ENCODE measurements at regions not wholly inside any gene's neighbourhood (a gene's known extent, or its start where the extent isn't known, plus 50 kb on each side); places are given as distances from the start of the nearest gene placed in this dataset.
"Not testable (repeated sequence)": the region's sequence is repeated elsewhere in the genome, so short reads cannot be mapped to it uniquely, and the experiment has no call there.

DNA sequence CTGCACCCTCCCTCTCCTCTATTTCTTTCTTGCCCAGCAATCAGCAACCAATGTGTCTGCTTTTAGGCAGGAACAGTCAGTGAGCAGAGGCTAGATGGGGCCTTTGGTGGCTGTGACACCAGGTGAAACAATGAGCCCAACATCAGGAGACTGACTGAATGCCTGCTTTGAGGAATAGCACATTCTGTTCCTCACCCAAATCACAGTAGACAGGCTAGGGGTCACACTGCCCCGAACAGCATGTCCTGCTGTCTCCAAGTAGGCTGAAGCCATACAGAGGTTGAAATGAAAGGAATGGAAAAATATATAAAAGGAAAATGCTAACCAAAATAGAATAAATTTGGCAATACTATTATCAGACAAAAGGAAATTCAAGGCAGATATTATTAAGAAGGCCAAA lies 122.5 kb upstream of the GDNF start:
- ATAC-seq (no peak), DNase-seq (no peak)
- H3K36me3 Mint-ChIP-seq (ENCODE audit: low read depth): no peaks in the 10 kb centered on the region
- no peaks in the 10 kb centered on the region for H3K4me1 Mint-ChIP-seq
- no peak overlapping the region for H3K4me3 Mint-ChIP-seq
- H3K27me3 Mint-ChIP-seq: peaks cover 1% of the 10 kb centered on the region
- no peak overlapping the region for H3K27ac Mint-ChIP-seq
- H3K9me3 Mint-ChIP-seq: peaks cover 21% of the 10 kb centered on the region

DNA sequence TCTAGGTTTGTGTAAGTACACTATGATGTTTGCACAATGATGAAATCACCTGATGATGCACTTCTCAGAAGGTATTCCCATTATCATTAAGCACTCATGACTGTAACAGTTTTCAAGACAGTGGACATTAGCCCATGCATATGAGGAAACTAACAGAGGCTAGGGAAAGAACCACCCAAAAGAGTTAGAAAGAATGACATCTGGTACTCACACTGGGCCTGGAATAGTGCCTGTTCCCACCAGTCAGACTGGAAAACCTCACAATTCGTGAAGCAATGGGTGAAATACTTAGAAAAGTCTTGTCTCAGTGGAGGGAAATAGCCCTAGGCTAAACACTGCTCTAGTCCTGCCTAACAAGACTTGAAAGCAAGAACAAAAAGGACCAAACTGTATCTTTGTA lies 117.4 kb upstream of the GDNF start:
- Mint-ChIP-seq H3K4me3 (no peak overlapping the region), H3K27me3 (no peaks in the 10 kb centered on the region), H3K9me3 (peaks cover 21% of the 10 kb centered on the region), H3K27ac (no peak overlapping the region), H3K36me3 (ENCODE audit: low read depth) (no peaks in the 10 kb centered on the region), H3K4me1 (no peaks in the 10 kb centered on the region)
- DNase-seq (no peak), ATAC-seq (no peak)

DNA sequence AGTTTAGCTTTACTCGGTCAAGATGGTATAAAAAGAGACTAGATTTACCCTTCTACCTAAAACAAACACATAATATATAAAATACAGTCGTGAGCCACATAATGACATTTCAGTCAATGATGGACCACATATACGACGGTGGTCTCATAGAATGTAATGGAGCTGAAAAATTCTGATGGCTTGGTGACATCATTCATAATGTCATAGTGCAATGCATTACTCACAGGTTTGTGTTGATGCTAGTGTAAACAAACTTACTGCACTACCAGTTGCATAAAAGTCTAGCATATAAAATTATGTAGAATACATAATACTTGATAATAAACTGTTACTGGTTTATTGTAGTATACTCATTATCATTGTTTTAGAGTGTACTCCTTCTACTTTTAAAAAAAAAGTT lies 115.9 kb upstream of the GDNF start:
- Mint-ChIP-seq H3K4me1 (no peaks in the 10 kb centered on the region), H3K36me3 (ENCODE audit: low read depth) (no peaks in the 10 kb centered on the region), H3K9me3 (peaks cover 21% of the 10 kb centered on the region), H3K4me3 (no peak overlapping the region), H3K27me3 (no peaks in the 10 kb centered on the region), H3K27ac (no peak overlapping the region)
- no peak for DNase-seq
- ATAC-seq: no peak

DNA sequence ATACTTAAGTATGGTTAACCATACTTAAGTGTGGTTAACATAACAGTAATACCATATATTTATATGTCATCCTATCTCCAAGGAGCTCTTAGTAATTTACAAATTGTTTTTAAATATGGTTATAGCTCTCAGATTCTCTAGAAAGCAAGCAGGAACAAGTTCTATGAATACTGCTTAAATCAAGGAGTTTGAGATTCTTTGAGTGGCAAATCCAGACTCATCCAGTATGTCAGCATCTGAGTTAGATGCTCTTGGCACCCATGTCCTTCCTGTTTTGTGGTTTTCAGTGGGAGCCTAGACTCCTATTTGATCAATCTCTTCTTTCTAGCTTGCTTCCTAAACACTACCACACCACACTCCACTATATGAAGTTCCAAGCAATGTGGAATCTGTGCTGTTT lies 114.7 kb upstream of the GDNF start:
- ATAC-seq (no peak), DNase-seq (no peak)
- H3K27me3 Mint-ChIP-seq: no peaks in the 10 kb centered on the region
- H3K27ac Mint-ChIP-seq: no peak overlapping the region
- H3K4me1 Mint-ChIP-seq: no peaks in the 10 kb centered on the region
- peaks cover 18% of the 10 kb centered on the region for H3K9me3 Mint-ChIP-seq
- H3K36me3 Mint-ChIP-seq (ENCODE audit: low read depth): no peaks in the 10 kb centered on the region
- no peak overlapping the region for H3K4me3 Mint-ChIP-seq

DNA sequence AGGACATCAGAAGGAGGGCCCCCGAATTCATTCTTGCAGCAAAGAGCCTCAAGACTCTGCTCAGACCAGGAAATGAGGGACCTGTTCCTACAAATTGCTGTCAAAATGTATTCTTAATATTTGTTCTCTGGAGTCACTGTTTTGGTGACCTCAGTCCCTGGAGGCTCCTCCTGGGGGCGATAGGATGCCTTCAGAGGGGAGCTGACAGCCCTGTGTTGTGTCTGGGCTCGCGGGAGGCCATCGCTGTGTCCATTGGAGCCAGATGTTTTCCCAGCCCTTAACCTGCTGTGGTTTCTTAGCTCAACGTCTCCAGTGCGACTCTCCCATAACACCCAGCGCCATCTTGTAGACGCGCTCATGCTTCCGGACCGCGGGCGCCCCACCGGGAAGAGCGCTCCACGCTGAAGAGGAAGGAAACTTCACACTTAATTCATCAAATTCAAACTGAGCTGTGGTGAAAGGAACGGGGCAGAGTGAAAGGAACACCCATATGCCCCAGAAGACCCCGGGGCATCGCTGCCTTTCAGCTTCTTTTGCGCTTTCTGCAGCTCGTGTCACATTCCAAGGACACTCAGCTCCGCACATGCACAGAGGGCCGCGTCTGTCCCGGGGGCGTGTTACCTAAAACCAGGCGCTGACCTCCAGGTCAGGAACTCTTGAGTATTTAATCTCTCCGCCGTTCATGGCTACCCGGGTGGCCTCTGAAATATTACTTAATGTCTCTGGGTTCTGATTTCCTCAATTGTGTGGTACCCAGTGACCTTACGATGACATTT lies 112.3 kb upstream of the GDNF start:
- no peaks in the 10 kb centered on the region for H3K9me3 Mint-ChIP-seq
- no peaks in the 10 kb centered on the region for H3K36me3 Mint-ChIP-seq (ENCODE audit: low read depth)
- no peak overlapping the region for H3K27ac Mint-ChIP-seq
- no peak overlapping the region for H3K4me3 Mint-ChIP-seq
- DNase-seq: no peak
- no peak for ATAC-seq
- no peaks in the 10 kb centered on the region for H3K4me1 Mint-ChIP-seq
- H3K27me3 Mint-ChIP-seq: peaks cover 3% of the 10 kb centered on the region

DNA sequence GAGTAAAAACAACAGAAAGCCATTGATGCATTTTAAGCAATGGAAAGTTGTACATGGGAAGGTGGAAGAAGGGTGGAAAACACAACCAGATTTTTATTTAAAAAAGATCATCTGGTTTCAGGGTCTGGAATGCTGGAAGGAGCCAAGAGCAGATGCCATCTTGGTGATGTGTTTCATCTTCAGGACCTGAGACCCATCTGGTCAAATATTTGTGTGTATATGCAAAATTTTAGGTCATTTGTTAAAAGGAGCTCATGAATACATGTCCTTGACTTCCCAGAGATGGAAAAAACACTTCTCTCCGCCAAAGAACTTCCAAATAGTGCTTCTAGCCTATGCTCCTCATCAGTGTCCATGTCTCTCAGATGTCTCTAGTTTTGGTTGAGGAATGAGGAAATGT lies 110.6 kb upstream of the GDNF start:
- H3K4me1 Mint-ChIP-seq: no peaks in the 10 kb centered on the region

DNA sequence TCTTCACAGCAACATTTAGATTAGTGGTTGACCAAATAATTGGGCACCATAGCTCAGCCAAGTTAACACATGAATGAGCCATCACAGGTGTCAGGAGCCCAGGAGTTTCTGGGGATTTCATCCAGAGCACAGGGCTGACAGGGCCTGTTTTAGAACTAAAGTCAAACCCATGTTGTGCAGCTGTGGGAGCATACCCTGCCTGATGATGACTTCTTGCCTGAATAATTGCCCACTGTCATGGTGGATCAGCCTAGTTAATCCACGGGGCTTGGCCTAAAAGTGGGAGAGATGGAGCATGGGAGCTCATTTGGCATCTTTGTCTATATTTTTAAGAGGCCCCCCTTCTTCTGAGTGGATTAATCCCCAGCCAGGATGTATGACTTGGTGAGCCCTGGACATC lies 105.6 kb upstream of the GDNF start:
- Mint-ChIP-seq H3K4me1 (no peaks in the 10 kb centered on the region), H3K4me3 (no peak overlapping the region), H3K27ac (no peak overlapping the region), H3K9me3 (peaks cover 4% of the 10 kb centered on the region), H3K27me3 (peaks cover 3% of the 10 kb centered on the region), H3K36me3 (ENCODE audit: low read depth) (no peaks in the 10 kb centered on the region)
- DNase-seq (no peak), ATAC-seq (no peak)

More for the DNA sequence above, 110.6 kb upstream of the GDNF start:
- H3K36me3 Mint-ChIP-seq (ENCODE audit: low read depth): no peaks in the 10 kb centered on the region
- H3K9me3 Mint-ChIP-seq: no peaks in the 10 kb centered on the region
- H3K27ac Mint-ChIP-seq: no peak overlapping the region
- DNase-seq (no peak), ATAC-seq (no peak)
- peaks cover 3% of the 10 kb centered on the region for H3K27me3 Mint-ChIP-seq
- H3K4me3 Mint-ChIP-seq: no peak overlapping the region

DNA sequence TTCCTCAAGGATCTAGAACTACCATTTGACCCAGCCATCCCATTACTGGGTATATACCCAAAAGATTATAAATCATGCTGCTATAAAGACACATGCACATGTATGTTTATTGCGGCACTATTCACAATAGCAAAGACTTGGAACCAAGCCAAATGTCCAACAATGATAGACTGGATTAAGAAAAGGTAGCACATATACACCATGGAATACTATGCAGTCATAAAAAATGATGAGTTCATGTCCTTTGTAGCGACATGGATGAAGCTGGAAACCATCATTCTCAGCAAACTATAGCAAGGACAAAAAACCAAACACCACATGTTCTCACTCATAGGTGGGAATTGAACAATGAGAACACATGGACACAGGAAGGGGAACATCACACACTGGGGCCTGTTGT lies 103.3 kb upstream of the GDNF start:
- H3K27me3 Mint-ChIP-seq, H3K4me1 Mint-ChIP-seq, ATAC-seq: not testable (repeated sequence)

DNA sequence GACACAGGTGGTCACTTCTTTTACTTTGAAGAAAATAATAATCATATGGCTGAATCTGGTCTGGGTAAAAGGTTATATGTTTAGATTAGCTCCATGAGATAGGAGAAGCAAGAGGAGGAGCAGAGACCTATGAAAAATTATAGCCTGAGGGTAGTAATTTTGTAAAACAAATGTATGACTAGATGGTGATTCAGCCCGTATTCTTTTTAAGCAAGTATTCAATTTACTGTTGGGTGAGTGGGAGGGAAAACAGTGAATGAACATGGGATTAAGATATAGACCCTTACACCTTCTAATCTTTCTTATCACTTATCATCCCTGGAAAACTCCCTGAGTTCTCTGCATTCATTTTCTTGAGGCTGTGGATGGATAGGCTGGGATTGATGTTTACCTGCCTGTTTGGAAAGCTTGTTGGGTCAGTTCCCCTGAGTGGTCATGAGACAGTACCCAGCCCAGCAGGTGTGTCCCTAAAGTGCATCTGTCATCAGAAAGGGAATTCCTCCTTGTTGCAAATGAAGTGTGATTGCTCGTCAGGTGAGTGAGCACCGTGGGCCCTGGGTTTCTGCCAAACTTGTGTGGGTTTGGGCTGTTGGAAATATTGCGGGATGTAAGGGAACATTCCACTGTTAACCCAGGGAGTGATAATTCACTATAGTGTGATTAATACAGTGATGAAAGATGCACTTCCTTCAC lies 101.2 kb upstream of the GDNF start:
- Mint-ChIP-seq H3K4me3 (no peak overlapping the region), H3K4me1 (no peaks in the 10 kb centered on the region), H3K9me3 (peaks cover 4% of the 10 kb centered on the region), H3K27ac (no peak overlapping the region), H3K36me3 (ENCODE audit: low read depth) (no peaks in the 10 kb centered on the region), H3K27me3 (no peaks in the 10 kb centered on the region)
- no peak for DNase-seq
- ATAC-seq: no peak

More for the DNA sequence above, 103.3 kb upstream of the GDNF start:
- H3K9me3 Mint-ChIP-seq; H3K27ac Mint-ChIP-seq; DNase-seq; H3K4me3 Mint-ChIP-seq; H3K36me3 Mint-ChIP-seq (ENCODE audit: low read depth): not testable (repeated sequence)

DNA sequence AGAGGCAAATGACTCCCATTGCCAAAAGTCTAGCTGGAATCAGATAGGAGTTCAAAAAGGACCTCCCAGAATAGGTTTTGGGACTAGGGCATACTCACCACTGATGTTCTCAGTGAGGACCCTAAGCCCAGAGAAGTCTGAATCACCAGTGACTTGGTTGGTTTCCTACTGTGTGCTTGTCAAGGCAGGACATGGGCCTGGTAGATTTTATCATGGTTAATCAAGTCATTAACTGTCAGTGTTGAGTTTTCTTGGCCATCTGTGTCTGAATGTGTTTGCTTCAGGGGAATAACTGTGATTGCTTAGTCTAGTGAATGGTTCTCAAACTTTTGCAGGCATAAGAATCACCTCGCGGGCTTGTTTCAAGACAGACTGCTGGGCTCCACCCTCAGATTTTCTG lies 99.0 kb upstream of the GDNF start:
- no peaks in the 10 kb centered on the region for H3K36me3 Mint-ChIP-seq (ENCODE audit: low read depth)
- H3K27me3 Mint-ChIP-seq: no peaks in the 10 kb centered on the region
- H3K27ac Mint-ChIP-seq: no peak overlapping the region
- ATAC-seq (no peak), DNase-seq (no peak)
- peaks cover 3% of the 10 kb centered on the region for H3K9me3 Mint-ChIP-seq
- H3K4me1 Mint-ChIP-seq: no peaks in the 10 kb centered on the region
- H3K4me3 Mint-ChIP-seq: no peak overlapping the region

DNA sequence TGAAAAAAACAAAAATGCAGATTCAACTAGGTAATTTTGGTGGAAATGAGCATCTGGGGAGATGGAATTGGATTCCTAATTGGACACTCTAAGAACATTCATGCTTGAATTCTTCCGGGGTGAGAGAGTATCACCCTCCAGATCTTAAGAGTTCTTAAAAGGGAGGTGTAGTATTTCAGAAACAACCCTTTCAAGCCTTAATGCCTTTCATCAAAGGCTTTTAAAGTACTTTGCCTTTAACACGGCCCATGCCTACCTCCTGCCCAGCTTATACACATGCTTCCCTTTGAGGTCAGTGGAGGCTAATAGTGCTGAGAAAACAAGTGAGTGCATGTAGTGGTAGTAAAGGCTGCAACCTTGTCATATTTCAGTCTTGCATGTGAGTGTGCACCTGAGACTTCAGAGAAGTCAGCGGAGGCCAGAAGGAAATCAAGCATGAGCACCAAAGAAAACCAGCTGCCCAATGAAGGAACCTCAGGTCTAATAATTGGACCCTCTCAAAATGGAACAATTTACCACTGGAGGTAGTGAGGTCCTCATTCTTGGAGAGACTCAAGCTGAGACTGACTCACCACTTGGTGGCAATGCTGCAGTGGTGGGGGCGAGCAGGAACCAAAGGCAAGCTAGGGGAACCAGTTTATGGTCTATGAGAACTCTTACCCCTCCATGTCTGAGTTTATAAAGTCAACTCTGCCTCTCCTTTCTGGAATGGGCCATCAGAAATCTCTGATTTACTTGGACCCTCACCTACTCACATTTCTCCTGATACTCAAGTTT lies 98.4 kb upstream of the GDNF start:
- no peak for ATAC-seq
- Mint-ChIP-seq H3K4me1 (no peaks in the 10 kb centered on the region), H3K27me3 (peaks cover under 1% of the 10 kb centered on the region), H3K4me3 (no peak overlapping the region), H3K9me3 (no peaks in the 10 kb centered on the region), H3K36me3 (ENCODE audit: low read depth) (no peaks in the 10 kb centered on the region), H3K27ac (no peak overlapping the region)
- DNase-seq: no peak

DNA sequence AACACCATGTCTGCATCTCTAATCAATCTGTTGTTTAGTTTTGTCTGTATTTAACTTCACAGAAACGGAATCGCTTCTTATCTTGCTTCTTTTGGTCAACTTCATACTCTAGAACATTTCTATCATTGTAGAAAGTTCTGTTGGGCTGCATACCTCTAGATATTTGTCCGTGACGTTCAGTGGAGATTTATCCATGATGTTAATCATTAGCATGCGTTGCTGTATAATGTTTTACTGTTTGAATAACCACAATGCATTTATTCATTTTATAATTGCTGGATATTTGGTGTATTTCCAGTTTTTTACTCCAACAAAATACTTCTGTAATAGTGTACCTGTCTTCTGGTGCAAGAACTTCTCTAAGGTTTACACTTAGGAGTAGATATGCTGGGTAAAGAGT lies 96.2 kb upstream of the GDNF start:
- DNase-seq (no peak), ATAC-seq (no peak)

DNA sequence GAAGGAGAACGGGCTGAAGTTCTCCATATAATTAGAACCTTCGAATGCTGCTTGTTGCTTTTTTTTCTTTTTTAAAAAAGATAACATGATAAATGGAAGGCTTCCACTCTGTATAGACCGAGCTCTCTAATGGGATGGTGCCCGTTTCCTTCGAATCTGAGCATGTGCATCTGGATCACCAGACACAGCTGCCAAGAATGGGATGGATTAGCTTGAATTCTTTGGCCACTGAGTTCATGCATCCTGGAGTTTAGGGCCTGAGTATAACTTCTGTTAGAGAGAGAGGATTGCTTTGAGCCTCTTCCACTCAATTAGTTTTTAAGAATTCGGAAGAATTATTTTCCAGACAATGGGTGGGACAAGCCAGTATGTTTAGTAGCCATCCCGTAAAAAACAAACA lies 93.7 kb upstream of the GDNF start:
- Mint-ChIP-seq H3K27ac (no peak overlapping the region), H3K4me3 (no peak overlapping the region), H3K4me1 (no peaks in the 10 kb centered on the region), H3K9me3 (no peaks in the 10 kb centered on the region), H3K27me3 (peaks cover 5% of the 10 kb centered on the region), H3K36me3 (ENCODE audit: low read depth) (no peaks in the 10 kb centered on the region)
- no peak for DNase-seq
- ATAC-seq: no peak

More for the DNA sequence above, 96.2 kb upstream of the GDNF start:
- H3K36me3 Mint-ChIP-seq (ENCODE audit: low read depth): no peaks in the 10 kb centered on the region
- H3K4me1 Mint-ChIP-seq: no peaks in the 10 kb centered on the region
- no peak overlapping the region for H3K27ac Mint-ChIP-seq
- H3K9me3 Mint-ChIP-seq: no peaks in the 10 kb centered on the region
- H3K4me3 Mint-ChIP-seq: no peak overlapping the region
- peaks cover 5% of the 10 kb centered on the region for H3K27me3 Mint-ChIP-seq

DNA sequence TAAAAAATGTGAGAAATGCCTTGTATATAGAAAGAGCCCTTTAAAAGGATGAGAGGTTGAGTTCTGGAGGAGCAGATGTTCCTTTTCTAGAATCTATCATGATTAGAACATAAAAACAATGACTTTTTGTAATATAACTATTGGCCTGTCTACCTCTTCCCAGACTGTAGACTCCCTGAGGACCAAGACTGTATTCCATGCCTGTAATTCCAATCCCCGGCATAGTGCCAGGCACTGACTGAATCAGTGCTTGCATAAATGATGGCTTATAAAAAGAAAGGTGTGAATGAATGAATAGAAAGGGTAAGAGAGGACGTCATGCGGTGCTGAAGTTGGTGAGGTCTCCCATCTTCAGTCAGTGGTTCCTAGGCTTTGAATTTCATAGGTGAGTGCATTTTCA lies 92.6 kb upstream of the GDNF start:
- no peak overlapping the region for H3K27ac Mint-ChIP-seq
- H3K27me3 Mint-ChIP-seq: peaks cover 7% of the 10 kb centered on the region
- no peak overlapping the region for H3K4me3 Mint-ChIP-seq
- H3K4me1 Mint-ChIP-seq: no peaks in the 10 kb centered on the region
- DNase-seq: no peak
- H3K9me3 Mint-ChIP-seq: no peaks in the 10 kb centered on the region
- ATAC-seq: no peak
- no peaks in the 10 kb centered on the region for H3K36me3 Mint-ChIP-seq (ENCODE audit: low read depth)

DNA sequence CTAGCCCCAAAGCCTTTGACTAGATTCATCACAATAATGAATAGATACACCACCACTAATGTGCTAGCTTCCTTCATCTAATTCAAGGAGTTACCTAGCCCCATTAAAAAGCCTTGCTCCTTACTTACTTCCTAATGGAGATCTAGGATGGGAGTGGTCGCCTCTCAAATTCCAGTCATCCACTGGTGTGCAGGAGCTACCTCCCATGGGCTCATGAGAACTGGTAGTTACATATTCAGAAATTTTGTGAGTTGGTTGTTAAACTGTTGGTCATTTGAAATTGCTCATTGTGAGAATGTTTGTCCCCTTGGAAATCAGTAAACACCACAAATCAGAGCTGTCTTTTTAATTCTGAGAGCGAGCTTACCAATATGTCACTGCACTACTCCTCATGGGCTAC lies 91.7 kb upstream of the GDNF start:
- DNase-seq: no peak
- H3K4me3 Mint-ChIP-seq: no peak overlapping the region
- no peaks in the 10 kb centered on the region for H3K4me1 Mint-ChIP-seq
- H3K9me3 Mint-ChIP-seq: no peaks in the 10 kb centered on the region
- no peak overlapping the region for H3K27ac Mint-ChIP-seq
- H3K27me3 Mint-ChIP-seq: peaks cover 11% of the 10 kb centered on the region
- no peaks in the 10 kb centered on the region for H3K36me3 Mint-ChIP-seq (ENCODE audit: low read depth)
- no peak for ATAC-seq
